Superior temporal gyrus (tissue), 1 donor: ENCODE measurements at regions not wholly inside any gene's neighbourhood (a gene's known extent, or its start where the extent isn't known, plus 50 kb on each side); places are given as distances from the start of the nearest gene placed in this dataset.

Experiments
- DNase-seq: peaks from one replicate; pipeline ENCODE4 v3.0.0-alpha.2; 2016; ENCODE audit errors: extremely low spot score

- DNase-seq, result no peak
Measured at GRCh38 chr14:76926521-76927251, 100.5 kb downstream of the LRRC74A start.

DNA sequence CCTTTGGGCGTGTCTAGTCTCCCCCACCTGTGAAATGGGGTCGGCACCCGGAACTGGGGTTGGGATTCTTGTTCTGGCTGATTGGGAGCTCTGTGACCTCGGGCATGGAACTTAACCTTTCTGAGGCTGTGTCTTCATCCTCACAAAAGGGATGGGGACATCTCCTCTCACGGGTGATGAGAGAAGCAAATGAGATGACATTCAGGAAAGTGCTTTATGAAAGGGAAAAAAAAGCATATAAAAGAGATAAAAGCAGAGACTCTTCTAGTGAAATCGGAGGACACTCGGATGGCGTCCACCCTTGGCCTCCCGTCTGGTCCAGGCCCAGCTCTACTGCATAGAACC, 98.9 kb downstream of the LRRC74A start:
- no peak for DNase-seq

- no peak for DNase-seq
Measured at GRCh38 chr14:76924371-76925096, 98.3 kb downstream of the LRRC74A start.

DNA sequence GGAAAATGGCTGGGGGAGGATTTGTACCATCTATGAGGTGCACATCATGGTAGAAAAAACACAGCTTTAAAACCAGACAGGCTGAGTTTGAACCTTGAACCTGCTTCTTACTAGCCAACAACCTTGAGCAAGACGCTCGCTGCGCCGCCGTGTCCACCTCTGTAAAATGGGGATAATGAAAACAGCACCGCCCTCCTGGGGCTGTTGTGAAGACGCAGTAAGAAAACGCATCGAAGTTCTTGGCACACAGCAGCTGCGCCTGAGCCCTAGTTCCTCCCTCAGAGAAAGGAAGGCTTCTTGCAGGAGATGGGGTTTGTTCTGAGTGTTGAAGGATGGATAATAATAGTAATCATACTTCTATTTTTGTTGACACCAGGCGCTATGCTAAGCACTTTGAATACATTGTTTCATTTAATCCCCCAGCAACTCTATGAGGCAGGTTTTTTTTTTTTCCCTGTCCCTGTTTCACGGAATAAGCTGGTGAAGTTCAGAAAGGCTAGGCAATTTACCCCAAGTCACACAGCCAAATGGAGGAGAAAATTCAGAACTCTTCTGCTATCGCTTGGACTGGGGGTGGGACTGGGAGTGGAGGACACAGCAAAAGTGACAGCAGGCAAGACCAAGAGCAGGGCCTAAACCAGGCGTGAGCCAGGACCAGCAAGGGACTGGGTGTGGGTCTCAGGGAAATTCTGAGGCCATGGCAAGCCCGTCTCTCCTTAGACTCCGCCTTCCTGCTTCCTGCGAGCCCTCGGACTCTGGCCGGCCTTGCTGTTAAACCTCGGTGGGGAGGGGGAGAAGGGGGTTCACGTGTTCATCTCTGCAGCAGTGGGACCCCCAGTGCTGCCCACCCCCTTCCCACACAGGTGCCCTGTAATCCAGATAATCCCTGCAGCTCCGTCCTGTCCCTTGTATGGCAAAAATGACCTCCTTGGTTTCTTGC, 97.5 kb downstream of the LRRC74A start:
- no peak for DNase-seq

GRCh38 chr14:76922584-76922983, 96.4 kb downstream of the LRRC74A start:
- DNase-seq, result no peak

DNA sequence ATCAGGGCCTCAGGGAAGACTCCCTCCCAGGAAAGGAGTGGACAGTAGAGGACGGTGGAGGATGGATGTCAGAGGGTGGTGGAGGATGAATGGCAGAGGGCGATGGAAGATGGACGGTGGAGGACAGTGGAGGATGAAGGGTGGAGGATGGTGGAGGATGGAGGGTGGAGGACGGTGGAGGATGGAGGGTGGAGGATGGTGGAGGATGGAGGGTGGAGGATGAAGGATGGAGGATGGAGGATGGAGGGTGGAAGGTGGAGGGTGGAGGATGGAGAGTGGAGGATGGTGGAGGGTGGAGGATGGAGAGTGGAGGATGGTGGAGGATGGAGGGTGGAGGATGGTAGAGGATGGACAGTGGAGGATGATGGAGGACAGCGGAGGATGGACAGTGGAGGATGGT, 95.9 kb downstream of the LRRC74A start:
- no peak for DNase-seq

- DNase-seq, result no peak
Measured at GRCh38 chr14:76921088-76921399, 94.8 kb downstream of the LRRC74A start.

- no peak for DNase-seq
Measured at GRCh38 chr14:76920331-76921087, 94.3 kb downstream of the LRRC74A start.

DNA sequence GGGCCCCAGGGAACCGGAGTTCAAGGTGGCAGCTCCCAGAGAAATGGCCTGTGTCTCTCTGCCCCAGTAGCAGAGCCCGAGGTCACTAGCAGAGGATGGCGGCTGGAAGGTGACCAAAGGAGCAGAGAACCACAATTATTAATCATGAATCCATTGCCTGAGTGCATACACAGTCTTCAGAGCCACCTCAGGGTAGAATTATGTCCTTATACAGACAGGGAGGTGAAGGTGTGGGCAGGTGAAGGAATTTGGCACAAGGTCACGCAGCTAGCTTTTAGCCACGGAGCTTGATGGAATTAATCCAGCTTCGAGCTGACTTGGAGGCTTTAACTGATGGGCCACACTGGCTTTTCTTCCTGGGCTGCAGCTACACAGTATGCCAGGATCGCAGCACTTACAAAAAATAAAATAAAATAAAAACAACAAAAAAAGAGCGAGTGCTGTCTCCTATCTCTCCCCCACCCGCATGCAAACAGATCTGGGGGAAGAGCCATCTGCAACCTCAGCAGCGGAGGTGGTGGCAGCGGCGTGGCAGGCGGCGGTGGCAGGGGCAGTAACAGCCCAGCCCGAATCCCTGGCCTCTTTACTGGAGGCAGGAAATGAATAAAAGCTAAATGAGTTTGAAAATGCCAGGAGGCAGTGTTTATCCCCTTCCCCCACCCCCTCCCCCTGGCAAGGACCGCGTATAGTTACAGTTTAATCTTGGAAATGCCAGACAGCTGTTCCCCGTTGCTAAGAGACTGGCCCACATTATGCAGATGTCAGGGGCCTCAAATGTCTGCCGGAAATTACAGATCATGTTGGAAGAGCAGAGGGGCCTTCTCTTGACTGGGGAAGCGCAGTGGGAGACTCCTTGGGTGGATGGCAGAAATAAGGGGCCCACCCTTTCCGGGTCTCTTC, 93.5 kb downstream of the LRRC74A start:
- DNase-seq, result no peak
